BLaER1 treated with 17β-estradiol and CSF1 and Interleukin-3, amounts not matched to agents 10 nM and 100 nM (cell line): ENCODE measurements at regions not wholly inside any gene's neighbourhood (a gene's known extent, or its start where the extent isn't known, plus 50 kb on each side); places are given as distances from the start of the nearest gene placed in this dataset.

ENCODE experiments used
- H3K27ac ChIP-seq, 11 experiments: shearing (Covaris generic); formaldehyde crosslinking; 2 replicates each; pipeline ENCODE4 v1.8.1; 2022
- H3K27me3 ChIP-seq, 11 experiments: shearing (Covaris generic); formaldehyde crosslinking; 2 replicates each; pipeline ENCODE4 v1.8.1; 2022
- H3K36me3 ChIP-seq, 11 experiments: shearing (Covaris generic); formaldehyde crosslinking; 2 replicates each; pipeline ENCODE4 v1.8.1; 2022
- H3K4me1 ChIP-seq, 10 experiments: shearing (Covaris generic); formaldehyde crosslinking; 2 replicates each; pipeline ENCODE4 v1.8.1; 2022
- H3K4me2 ChIP-seq, 11 experiments: shearing (Covaris generic); formaldehyde crosslinking; 2 replicates each; pipeline ENCODE4 v1.8.1; 2022
- H3K4me3 ChIP-seq, 10 experiments: shearing (Covaris generic); formaldehyde crosslinking; 2 replicates each; pipeline ENCODE4 v1.8.1; 2022
- H3K9ac ChIP-seq, 11 experiments: shearing (Covaris generic); formaldehyde crosslinking; 2 replicates each; pipeline ENCODE4 v1.8.1; 2022
- H3K9me3 ChIP-seq, 11 experiments: shearing (Covaris generic); formaldehyde crosslinking; replicated peaks in 1 of 11; 2 replicates each; pipeline ENCODE4 v1.8.1; 2022
- H4K20me1 ChIP-seq, 11 experiments: shearing (Covaris generic); formaldehyde crosslinking; 2 replicates each; pipeline ENCODE4 v1.8.1; 2022
- Cebpa-rat ChIP-seq, 11 experiments: shearing (Covaris generic); IDR thresholded peaks; 2 replicates each; pipeline ENCODE4 v1.8.1; 2022

DNA sequence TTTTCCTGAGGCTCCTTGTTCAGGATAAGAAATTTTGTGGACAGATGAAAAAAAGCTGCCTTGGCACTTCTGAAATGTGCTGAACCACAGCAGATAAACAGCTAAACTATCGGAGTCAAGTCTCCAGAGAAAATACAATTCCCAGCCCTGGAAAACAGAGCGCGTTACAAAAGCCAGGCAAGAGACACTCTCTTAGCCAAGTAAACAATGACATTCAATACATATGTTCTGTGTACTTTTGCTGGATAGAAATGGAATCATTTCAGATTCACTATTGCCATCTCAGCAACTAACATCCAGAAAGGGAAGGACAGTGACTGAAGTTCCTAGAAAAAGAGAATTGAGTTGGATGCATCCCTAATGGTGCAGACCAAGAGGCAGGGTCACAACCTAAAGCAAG, 196.8 kb upstream of the NRSN1 start:
- Histone ChIP-seq H3K9ac (no peak overlapping the region), H3K4me2 (no peak overlapping the region), H3K4me3 (no peak overlapping the region), H3K27ac (no peak overlapping the region), H3K36me3 (no peaks in the 10 kb centered on the region), H3K27me3 (no peaks in the 10 kb centered on the region), H3K4me1 (no peaks in the 10 kb centered on the region), H3K9me3 (peaks cover 0 to 8% (median 0%) of the 10 kb centered on the region in 11 experiments; a peak in 3 of 22 replicates), H4K20me1 (no peaks in the 10 kb centered on the region)
- TF ChIP-seq Cebpa-rat (IDR thresholded peaks at IDR 0.05) = no peak

DNA sequence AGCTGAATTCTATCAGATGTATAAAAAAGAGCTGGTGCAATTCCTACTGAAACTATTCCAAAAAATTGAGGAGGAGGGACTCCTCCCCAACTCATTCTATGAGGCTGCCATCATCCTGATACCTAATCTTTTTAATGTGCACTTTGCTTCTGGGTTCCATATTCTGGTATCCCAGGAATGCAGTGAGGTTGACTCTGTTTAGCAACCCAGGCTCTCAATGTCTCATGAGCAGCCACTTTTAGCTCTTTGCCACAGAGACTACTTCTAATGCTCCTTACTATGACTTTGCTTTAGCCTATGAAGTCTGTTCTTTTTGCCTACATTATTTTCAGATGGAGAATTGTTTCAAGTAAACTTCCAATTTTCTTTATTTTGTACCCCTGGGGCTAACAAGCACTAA, 185.5 kb upstream of the NRSN1 start:
- Histone ChIP-seq H3K36me3 (no peaks in the 10 kb centered on the region), H3K27ac (no peak overlapping the region), H3K9ac (no peak overlapping the region), H3K27me3 (no peaks in the 10 kb centered on the region), H3K4me1 (0 out of 20 replicates have a peak, but pooled peaks cover 0 to 5% (median 0%) of the 10 kb centered on the region in 10 experiments), H4K20me1 (no peaks in the 10 kb centered on the region), H3K4me2 (no peak overlapping the region), H3K9me3 (no peaks in the 10 kb centered on the region), H3K4me3 (no peak overlapping the region)
- TF ChIP-seq Cebpa-rat (IDR thresholded peaks at IDR 0.05) = no peak

DNA sequence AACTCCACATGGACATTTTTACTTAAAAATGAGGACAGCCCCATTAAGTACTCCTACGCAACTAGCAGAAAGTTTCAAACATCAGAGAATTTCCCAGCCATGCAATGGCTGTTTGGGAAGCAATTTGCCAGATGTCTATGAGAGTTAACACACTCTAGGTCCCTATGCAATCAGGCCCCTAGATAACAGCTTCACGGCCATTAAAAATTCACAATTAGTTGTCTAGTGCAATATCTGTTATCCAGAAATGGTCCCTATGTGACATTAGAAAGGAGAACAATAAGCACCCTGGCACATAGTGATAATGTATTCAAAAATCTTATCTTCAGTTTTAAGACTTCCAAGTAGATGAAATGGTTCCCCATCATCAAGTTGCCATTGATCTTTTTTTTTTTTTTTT, 174.3 kb upstream of the NRSN1 start:
- Histone ChIP-seq H3K4me2 (no peak overlapping the region), H3K4me3 (no peak overlapping the region), H3K27me3 (no peaks in the 10 kb centered on the region), H3K9ac (no peak overlapping the region), H3K4me1 (no peaks in the 10 kb centered on the region), H3K27ac (no peak overlapping the region), H3K9me3 (no peaks in the 10 kb centered on the region), H4K20me1 (no peaks in the 10 kb centered on the region), H3K36me3 (no peaks in the 10 kb centered on the region)
- TF ChIP-seq Cebpa-rat (IDR thresholded peaks at IDR 0.05) = no peak

DNA sequence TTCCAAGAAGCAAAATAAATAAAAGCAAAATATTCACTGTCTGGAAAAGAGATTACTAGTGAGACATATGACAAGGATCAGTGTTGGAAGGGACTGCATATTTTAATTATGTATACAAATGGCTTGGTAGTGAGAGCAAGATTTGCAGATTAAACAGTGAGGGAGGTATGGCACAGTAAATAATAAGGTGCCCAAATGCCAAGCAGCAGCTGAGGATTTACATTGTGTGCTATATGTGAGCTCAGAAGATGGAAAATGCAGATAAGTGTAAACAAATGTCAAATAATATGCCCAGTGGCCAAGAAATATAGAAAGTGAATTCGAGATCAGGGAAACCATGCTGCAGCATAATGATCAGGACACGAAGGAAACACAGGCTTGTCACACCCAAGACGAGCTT, 173.8 kb upstream of the NRSN1 start:
- no peak overlapping the region for H3K4me2 ChIP-seq
- H3K4me1 ChIP-seq = no peaks in the 10 kb centered on the region
- H3K36me3 ChIP-seq = no peaks in the 10 kb centered on the region
- H4K20me1 ChIP-seq = no peaks in the 10 kb centered on the region
- no peaks in the 10 kb centered on the region for H3K27me3 ChIP-seq
- no peak overlapping the region for H3K27ac ChIP-seq
- no peak overlapping the region for H3K4me3 ChIP-seq
- no peak for TF ChIP-seq Cebpa-rat (IDR thresholded peaks at IDR 0.05)
- no peaks in the 10 kb centered on the region for H3K9me3 ChIP-seq
- H3K9ac ChIP-seq = no peak overlapping the region

DNA sequence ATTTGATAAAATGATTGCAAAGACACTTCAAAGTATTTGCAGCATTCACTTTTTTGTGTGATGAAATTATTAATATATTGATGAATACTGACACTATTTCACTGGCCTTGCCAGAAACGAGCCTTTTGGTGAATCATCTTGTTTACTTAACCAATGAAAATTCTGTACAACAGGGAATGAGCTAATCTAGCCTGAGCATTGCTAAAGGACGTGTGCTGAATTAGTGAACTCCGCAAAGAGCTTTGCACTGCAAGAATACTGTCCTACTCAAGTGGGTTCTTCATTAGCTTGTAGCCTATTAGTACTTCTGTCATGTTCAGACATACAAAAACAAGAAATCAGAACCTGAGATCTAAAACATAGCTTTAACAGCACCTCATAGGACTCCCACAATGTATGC, 172.0 kb upstream of the NRSN1 start:
- no peaks in the 10 kb centered on the region for H3K27me3 ChIP-seq
- no peak overlapping the region for H3K27ac ChIP-seq
- no peaks in the 10 kb centered on the region for H3K9me3 ChIP-seq
- H3K9ac ChIP-seq = no peak overlapping the region
- no peak overlapping the region for H3K4me3 ChIP-seq
- H3K36me3 ChIP-seq = no peaks in the 10 kb centered on the region
- no peaks in the 10 kb centered on the region for H3K4me1 ChIP-seq
- TF ChIP-seq Cebpa-rat (IDR thresholded peaks at IDR 0.05) = no peak
- H4K20me1 ChIP-seq = no peaks in the 10 kb centered on the region
- H3K4me2 ChIP-seq = no peak overlapping the region

DNA sequence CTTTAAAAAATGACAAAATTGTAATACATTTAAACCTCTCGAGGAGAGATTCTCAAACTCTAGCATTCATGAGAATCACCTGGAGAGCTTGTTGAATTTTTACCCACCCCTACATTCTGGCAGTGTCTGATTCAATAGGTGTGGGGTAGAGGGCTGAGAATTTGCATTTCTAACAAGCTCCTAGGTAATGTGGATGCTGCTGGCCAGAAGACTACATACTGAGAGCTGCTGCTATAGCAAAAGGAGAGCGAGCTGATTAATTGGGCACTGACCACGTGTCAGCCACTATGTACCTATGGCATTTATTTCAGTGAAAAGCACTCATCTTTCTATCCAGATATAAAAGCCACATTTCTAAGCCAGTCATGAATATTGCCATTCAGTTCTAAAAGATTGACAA, 169.0 kb upstream of the NRSN1 start:
- H3K4me3 ChIP-seq = no peak overlapping the region
- no peaks in the 10 kb centered on the region for H3K4me1 ChIP-seq
- H3K9me3 ChIP-seq = no peaks in the 10 kb centered on the region
- TF ChIP-seq Cebpa-rat (IDR thresholded peaks at IDR 0.05) = no peak
- H3K9ac ChIP-seq = no peak overlapping the region
- H3K27me3 ChIP-seq = no peaks in the 10 kb centered on the region
- H3K27ac ChIP-seq = no peak overlapping the region
- no peaks in the 10 kb centered on the region for H3K36me3 ChIP-seq
- no peak overlapping the region for H3K4me2 ChIP-seq
- H4K20me1 ChIP-seq = no peaks in the 10 kb centered on the region

DNA sequence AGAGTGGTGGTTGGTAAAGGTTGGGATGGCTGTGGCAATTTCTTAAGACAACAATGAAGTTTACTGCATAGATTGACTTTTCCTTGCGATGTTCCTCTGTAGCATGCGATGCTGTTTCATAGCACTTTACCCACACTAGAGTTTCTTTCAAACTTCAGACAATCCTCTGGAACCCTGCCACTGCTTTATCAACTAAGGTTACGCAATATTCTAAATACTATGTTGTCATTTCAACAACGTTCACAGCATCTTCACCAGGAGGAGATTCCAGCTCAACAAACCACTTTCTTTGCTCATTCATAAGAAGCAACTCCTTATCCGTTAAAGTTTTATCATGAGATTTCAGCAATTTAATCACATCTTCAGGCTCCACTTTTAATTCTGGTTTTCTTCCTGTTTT, 161.2 kb upstream of the NRSN1 start:
- TF ChIP-seq Cebpa-rat (IDR thresholded peaks at IDR 0.05) = peak in 10 of 11 experiments; percentile 20 to 89 (median 64); a peak in 13 of 22 replicates
- Histone ChIP-seq H3K9me3 (no peaks in the 10 kb centered on the region), H3K4me1 (no peaks in the 10 kb centered on the region), H4K20me1 (no peaks in the 10 kb centered on the region), H3K27me3 (no peaks in the 10 kb centered on the region), H3K4me3 (no peak overlapping the region), H3K27ac (no peak overlapping the region), H3K4me2 (no peak overlapping the region), H3K9ac (no peak overlapping the region), H3K36me3 (no peaks in the 10 kb centered on the region)

DNA sequence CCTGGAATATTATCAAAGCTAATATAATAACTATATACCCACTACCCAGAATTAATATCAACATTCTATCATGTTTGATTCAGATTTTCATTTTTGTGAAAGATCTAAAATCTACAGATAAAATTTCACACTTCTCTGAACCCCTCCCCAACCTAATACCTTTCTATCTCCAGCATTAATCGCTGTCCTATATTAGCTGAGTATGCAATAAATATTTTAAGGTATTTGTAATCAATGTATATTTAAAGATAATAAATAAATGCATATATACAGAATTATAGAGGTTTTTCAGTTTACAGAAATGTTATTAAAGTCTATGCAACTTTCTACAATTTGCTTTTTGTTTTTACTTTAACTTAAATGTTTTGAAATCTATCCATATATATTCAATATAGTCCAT, 156.7 kb upstream of the NRSN1 start:
- H4K20me1 ChIP-seq = no peaks in the 10 kb centered on the region
- H3K4me1 ChIP-seq = no peaks in the 10 kb centered on the region
- H3K9me3 ChIP-seq = no peaks in the 10 kb centered on the region
- H3K9ac ChIP-seq = no peak overlapping the region
- TF ChIP-seq Cebpa-rat (IDR thresholded peaks at IDR 0.05) = no peak
- no peak overlapping the region for H3K27ac ChIP-seq
- no peak overlapping the region for H3K4me2 ChIP-seq
- no peak overlapping the region for H3K4me3 ChIP-seq
- no peaks in the 10 kb centered on the region for H3K27me3 ChIP-seq
- no peaks in the 10 kb centered on the region for H3K36me3 ChIP-seq

DNA sequence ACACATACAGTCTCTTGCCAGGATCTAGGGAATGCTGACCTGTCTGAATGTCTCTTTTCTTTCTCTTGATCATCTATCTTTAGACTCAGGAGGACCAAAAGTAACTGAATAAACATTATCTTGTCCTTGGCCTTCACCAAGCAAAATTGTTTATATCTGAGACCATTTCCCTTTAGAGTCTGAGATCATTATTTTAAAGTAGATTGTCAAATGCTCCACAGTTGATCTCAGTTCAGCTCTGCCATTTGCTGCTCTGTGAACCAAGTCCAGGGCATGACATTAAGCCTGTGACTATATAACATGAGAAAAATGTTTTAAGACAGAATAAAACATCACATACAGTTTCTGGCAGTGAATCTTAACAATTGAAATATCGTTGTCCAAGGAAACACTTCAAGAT, 148.3 kb upstream of the NRSN1 start:
- no peaks in the 10 kb centered on the region for H4K20me1 ChIP-seq
- H3K9me3 ChIP-seq = no peaks in the 10 kb centered on the region
- TF ChIP-seq Cebpa-rat (IDR thresholded peaks at IDR 0.05) = no peak
- H3K27me3 ChIP-seq = no peaks in the 10 kb centered on the region
- H3K4me2 ChIP-seq = no peak overlapping the region
- no peaks in the 10 kb centered on the region for H3K4me1 ChIP-seq
- no peak overlapping the region for H3K4me3 ChIP-seq
- H3K9ac ChIP-seq = no peak overlapping the region
- no peaks in the 10 kb centered on the region for H3K36me3 ChIP-seq
- no peak overlapping the region for H3K27ac ChIP-seq

DNA sequence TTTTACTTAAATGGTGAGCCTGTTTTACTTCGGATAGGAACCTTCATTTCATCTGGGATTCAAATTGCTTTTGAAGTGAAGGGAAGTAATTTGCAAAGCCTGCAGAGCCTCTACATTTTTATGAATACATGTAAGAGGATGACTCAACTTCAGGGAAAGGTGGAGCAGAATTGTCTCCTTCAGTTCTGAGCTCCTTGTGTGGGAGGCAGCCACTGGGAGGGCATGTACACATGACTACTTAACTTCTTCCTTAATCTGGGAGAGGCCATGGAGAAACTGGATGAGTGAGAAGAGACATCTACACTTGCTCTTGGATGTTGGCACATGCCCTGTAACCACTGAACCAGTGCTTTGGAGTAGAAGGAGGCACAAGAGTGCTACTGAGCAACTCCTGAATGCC, 145.1 kb upstream of the NRSN1 start:
- Histone ChIP-seq H3K4me1 (no peaks in the 10 kb centered on the region), H3K36me3 (no peaks in the 10 kb centered on the region), H3K9ac (no peak overlapping the region), H3K27me3 (no peaks in the 10 kb centered on the region), H3K4me2 (no peak overlapping the region), H3K27ac (no peak overlapping the region), H3K9me3 (no peaks in the 10 kb centered on the region), H3K4me3 (no peak overlapping the region), H4K20me1 (no peaks in the 10 kb centered on the region)
- TF ChIP-seq Cebpa-rat (IDR thresholded peaks at IDR 0.05) = no peak

DNA sequence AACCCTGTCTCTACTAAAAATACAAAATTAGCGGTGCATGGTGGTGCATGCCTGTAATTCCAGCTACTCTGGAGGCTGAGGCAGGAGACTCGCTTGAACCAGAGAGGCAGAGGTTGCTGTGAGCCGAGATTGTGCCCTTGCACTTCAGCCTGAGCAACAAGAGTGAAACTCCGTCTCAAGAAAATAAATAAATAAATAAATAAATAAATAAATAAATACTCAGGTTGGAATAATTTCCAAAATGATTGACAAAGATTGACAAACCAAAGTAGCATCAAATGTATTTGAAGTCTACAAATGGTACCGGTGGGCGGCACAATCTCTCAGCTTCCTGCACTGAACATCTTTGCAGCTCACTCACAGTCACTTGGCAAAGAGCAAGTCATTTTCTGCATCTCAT, 144.1 kb upstream of the NRSN1 start:
- no peak overlapping the region for H3K4me3 ChIP-seq
- no peak overlapping the region for H3K27ac ChIP-seq
- H3K27me3 ChIP-seq = no peaks in the 10 kb centered on the region
- H3K36me3 ChIP-seq = no peaks in the 10 kb centered on the region
- no peaks in the 10 kb centered on the region for H3K4me1 ChIP-seq
- no peak overlapping the region for H3K4me2 ChIP-seq
- no peaks in the 10 kb centered on the region for H4K20me1 ChIP-seq
- no peak for TF ChIP-seq Cebpa-rat (IDR thresholded peaks at IDR 0.05)
- no peaks in the 10 kb centered on the region for H3K9me3 ChIP-seq
- H3K9ac ChIP-seq = no peak overlapping the region
